Parathyroid adenoma (tissue), 2 donors: ENCODE measurements at regions not wholly inside any gene's neighbourhood (a gene's known extent, or its start where the extent isn't known, plus 50 kb on each side); places are given as distances from the start of the nearest gene placed in this dataset.

Source experiments
- H2AFZ ChIP-seq: fragments of 300-600 bp; sonication (generic); one replicate; pipeline ENCODE4 v1.7.0; 2017; ENCODE audit warnings: antibody characterized with exemption, mild to moderate bottlenecking
- H3K27ac ChIP-seq: fragments of 300-600 bp; sonication (generic); one replicate; pipeline ENCODE4 v1.7.0; 2017
- H3K27me3 ChIP-seq: fragments of 300-600 bp; sonication (generic); one replicate; pipeline ENCODE4 v1.7.0; 2017; ENCODE audit warnings: low read length; ENCODE audit not compliant: control insufficient read depth, insufficient read depth
- H3K36me3 ChIP-seq: fragments of 300-600 bp; sonication (generic); one replicate; pipeline ENCODE4 v1.7.0; 2017; ENCODE audit warnings: low read length; ENCODE audit not compliant: control insufficient read depth, insufficient read depth
- H3K4me1 ChIP-seq: fragments of 300-600 bp; sonication (generic); one replicate; pipeline ENCODE4 v1.7.0; 2017; ENCODE audit warnings: control low read depth
- H3K4me2 ChIP-seq: fragments of 300-600 bp; sonication (generic); one replicate; pipeline ENCODE4 v1.7.0; 2017; ENCODE audit warnings: low read length
- H3K4me3 ChIP-seq: fragments of 300-600 bp; sonication (generic); one replicate; pipeline ENCODE4 v1.7.0; 2017; ENCODE audit warnings: low read depth, low read length
- H3K79me2 ChIP-seq: fragments of 300-600 bp; sonication (generic); one replicate; pipeline ENCODE4 v1.7.0; 2017; ENCODE audit warnings: control low read depth
- H3K9ac ChIP-seq: fragments of 300-600 bp; sonication (generic); one replicate; pipeline ENCODE4 v1.7.0; 2017; ENCODE audit warnings: mild to moderate bottlenecking
- H3K9me3 ChIP-seq: fragments of 300-600 bp; sonication (generic); one replicate; pipeline ENCODE4 v1.7.0; 2017; ENCODE audit warnings: low read length; ENCODE audit not compliant: control insufficient read depth
- TF ChIP-seq, protein P1 (sequence below): fragments of 300-600 bp; sonication (generic); IDR thresholded peaks from one replicate; pipeline ENCODE4 v1.7.0; 2017; ENCODE audit warnings: antibody characterized with exemption, mild to moderate bottlenecking
- donor health status: primary hyperparathyroidism.

GRCh38 chr21:31397939-31398338 lies 53.9 kb upstream of the TIAM1 start:
- no peaks in the 10 kb centered on the region for H3K36me3 ChIP-seq
- H3K4me2 ChIP-seq = no peak overlapping the region
- no peak overlapping the region for H3K4me3 ChIP-seq
- H3K79me2 ChIP-seq = no peaks in the 10 kb centered on the region
- no peak overlapping the region for H3K27ac ChIP-seq
- no peak overlapping the region for H2AFZ ChIP-seq
- no peaks in the 10 kb centered on the region for H3K9me3 ChIP-seq
- H3K4me1 ChIP-seq = no peaks in the 10 kb centered on the region
- no peaks in the 10 kb centered on the region for H3K27me3 ChIP-seq
- H3K9ac ChIP-seq = no peak overlapping the region
- TF ChIP-seq, protein P1, sequence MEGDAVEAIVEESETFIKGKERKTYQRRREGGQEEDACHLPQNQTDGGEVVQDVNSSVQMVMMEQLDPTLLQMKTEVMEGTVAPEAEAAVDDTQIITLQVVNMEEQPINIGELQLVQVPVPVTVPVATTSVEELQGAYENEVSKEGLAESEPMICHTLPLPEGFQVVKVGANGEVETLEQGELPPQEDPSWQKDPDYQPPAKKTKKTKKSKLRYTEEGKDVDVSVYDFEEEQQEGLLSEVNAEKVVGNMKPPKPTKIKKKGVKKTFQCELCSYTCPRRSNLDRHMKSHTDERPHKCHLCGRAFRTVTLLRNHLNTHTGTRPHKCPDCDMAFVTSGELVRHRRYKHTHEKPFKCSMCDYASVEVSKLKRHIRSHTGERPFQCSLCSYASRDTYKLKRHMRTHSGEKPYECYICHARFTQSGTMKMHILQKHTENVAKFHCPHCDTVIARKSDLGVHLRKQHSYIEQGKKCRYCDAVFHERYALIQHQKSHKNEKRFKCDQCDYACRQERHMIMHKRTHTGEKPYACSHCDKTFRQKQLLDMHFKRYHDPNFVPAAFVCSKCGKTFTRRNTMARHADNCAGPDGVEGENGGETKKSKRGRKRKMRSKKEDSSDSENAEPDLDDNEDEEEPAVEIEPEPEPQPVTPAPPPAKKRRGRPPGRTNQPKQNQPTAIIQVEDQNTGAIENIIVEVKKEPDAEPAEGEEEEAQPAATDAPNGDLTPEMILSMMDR = no peak

DNA sequence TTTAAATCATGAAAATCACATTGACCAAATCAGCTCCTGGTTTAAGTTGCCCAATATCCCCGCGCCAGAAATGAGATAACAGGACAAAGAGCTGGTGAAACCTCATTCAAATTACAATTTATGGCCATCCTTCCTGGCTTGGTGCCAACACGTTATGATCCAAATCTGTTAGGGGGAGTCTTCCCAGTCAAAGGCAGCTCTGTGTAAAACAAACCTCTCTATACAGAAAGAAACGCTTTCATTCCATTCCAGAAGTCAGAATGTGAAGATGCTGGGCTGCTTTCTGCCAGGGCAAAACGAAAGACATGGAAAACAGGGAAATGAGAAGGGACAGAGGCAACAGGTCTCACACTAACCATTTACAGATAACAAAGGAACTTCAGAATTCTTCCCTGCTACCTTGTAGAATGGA lies 53.5 kb upstream of the TIAM1 start:
- no peak overlapping the region for H3K27ac ChIP-seq
- no peak overlapping the region for H3K9ac ChIP-seq
- H3K4me2 ChIP-seq = no peak overlapping the region
- no peak overlapping the region for H2AFZ ChIP-seq
- H3K4me3 ChIP-seq = no peak overlapping the region
- no peaks in the 10 kb centered on the region for H3K9me3 ChIP-seq
- H3K27me3 ChIP-seq = no peaks in the 10 kb centered on the region
- no peaks in the 10 kb centered on the region for H3K36me3 ChIP-seq
- no peaks in the 10 kb centered on the region for H3K4me1 ChIP-seq
- H3K79me2 ChIP-seq = no peaks in the 10 kb centered on the region
- TF ChIP-seq, protein P1 = no peak

- Histone ChIP-seq H2AFZ (no peak overlapping the region), H3K27me3 (no peaks in the 10 kb centered on the region), H3K9me3 (no peaks in the 10 kb centered on the region), H3K4me1 (no peaks in the 10 kb centered on the region), H3K9ac (no peak overlapping the region), H3K36me3 (no peaks in the 10 kb centered on the region), H3K4me3 (no peak overlapping the region), H3K79me2 (no peaks in the 10 kb centered on the region), H3K27ac (no peak overlapping the region), H3K4me2 (no peak overlapping the region)
- TF ChIP-seq, protein P1 = no peak
Measured at GRCh38 chr21:31397030-31397429, 53.0 kb upstream of the TIAM1 start.

DNA sequence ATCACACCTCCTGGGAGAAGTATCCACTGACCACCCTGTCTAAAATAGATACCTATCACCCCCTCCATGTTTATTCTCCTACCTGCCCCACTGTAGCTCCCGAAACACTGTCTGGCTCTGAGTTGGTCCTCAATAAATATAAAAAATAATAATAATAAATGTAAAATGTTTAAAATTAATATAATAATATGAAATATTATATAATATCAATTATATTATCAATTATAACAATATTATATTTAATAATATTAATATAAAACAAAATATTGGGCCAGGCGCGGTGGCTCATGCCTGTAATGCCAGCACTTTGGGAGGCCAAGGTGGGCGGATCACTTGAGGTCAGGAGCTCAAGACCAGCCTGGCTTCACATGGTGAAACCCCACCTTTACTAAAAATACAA lies 52.3 kb upstream of the TIAM1 start:
- Histone ChIP-seq H3K4me1 (no peaks in the 10 kb centered on the region), H3K9ac (no peak overlapping the region), H3K27me3 (no peaks in the 10 kb centered on the region), H3K4me3 (no peak overlapping the region), H2AFZ (no peak overlapping the region), H3K9me3 (no peaks in the 10 kb centered on the region), H3K36me3 (no peaks in the 10 kb centered on the region), H3K4me2 (no peak overlapping the region), H3K79me2 (no peaks in the 10 kb centered on the region), H3K27ac (no peak overlapping the region)
- TF ChIP-seq, protein P1 = no peak

GRCh38 chr21:31395791-31396190 lies 51.7 kb upstream of the TIAM1 start:
- no peak overlapping the region for H3K4me2 ChIP-seq
- no peak overlapping the region for H3K27ac ChIP-seq
- H3K4me1 ChIP-seq = no peaks in the 10 kb centered on the region
- no peak overlapping the region for H3K9ac ChIP-seq
- no peak overlapping the region for H2AFZ ChIP-seq
- no peaks in the 10 kb centered on the region for H3K79me2 ChIP-seq
- no peaks in the 10 kb centered on the region for H3K27me3 ChIP-seq
- TF ChIP-seq, protein P1 = no peak
- no peaks in the 10 kb centered on the region for H3K9me3 ChIP-seq
- no peaks in the 10 kb centered on the region for H3K36me3 ChIP-seq
- no peak overlapping the region for H3K4me3 ChIP-seq
